ENCODE measurements at regions not wholly inside any gene's neighbourhood (a gene's known extent, or its start where the extent isn't known, plus 50 kb on each side); places are given as distances from the start of the nearest gene placed in this dataset.

GRCh38 chr11:116446048-116446941, 326.5 kb downstream of the BUD13 start:
- DNase-seq (ENCODE audit: extremely low spot score), result no peak
- no peak for TF ChIP-seq CTCF (IDR thresholded peaks at IDR 0.05; ENCODE audit: control extremely low read depth, extremely low read depth, low read depth, missing control alignments)
- CTCF ChIA-PET, result interaction anchor here (1.4 kb wide), 1 partner anchor 9 kb away, joined by 3 read pairs; no protein-coding TSS in a partner anchor
- POLR2A ChIA-PET, result no interaction called here

- no peak for DNase-seq (ENCODE audit: extremely low spot score)
- TF ChIP-seq CTCF (IDR thresholded peaks at IDR 0.05; ENCODE audit: control extremely low read depth, extremely low read depth, low read depth, missing control alignments), result no peak
- CTCF ChIA-PET, result interaction anchor here (1.2 to 1.4 kb wide), 2 partner anchors 9 to 10 kb away, joined by 3 read pairs; no protein-coding TSS in a partner anchor
- POLR2A ChIA-PET, result no interaction called here
These were observed 327.4 kb downstream of the BUD13 start for GRCh38 chr11:116445108-116446047.

GRCh38 chr11:116442238-116442752, 330.5 kb downstream of the BUD13 start:
- ChIA-PET POLR2A (no interaction called here), CTCF (no interaction called here)
- DNase-seq (ENCODE audit: extremely low spot score), result no peak
- no peak for TF ChIP-seq CTCF (IDR thresholded peaks at IDR 0.05; ENCODE audit: control extremely low read depth, extremely low read depth, low read depth, missing control alignments)

GRCh38 chr11:116439361-116439677, 333.5 kb downstream of the BUD13 start:
- no peak for DNase-seq (ENCODE audit: extremely low spot score)
- CTCF ChIA-PET, result interaction anchor here (1.0 kb wide), 1 partner anchor 123 kb away, joined by 3 read pairs; no protein-coding TSS in a partner anchor
- no peak for TF ChIP-seq CTCF (IDR thresholded peaks at IDR 0.05; ENCODE audit: control extremely low read depth, extremely low read depth, low read depth, missing control alignments)
- POLR2A ChIA-PET, result no interaction called here

- no peak for TF ChIP-seq CTCF (IDR thresholded peaks at IDR 0.05; ENCODE audit: control extremely low read depth, extremely low read depth, low read depth, missing control alignments)
- no peak for DNase-seq (ENCODE audit: extremely low spot score)
- ChIA-PET POLR2A (no interaction called here), CTCF (interaction anchor here (1.0 kb wide), 1 partner anchor 123 kb away, joined by 3 read pairs; no protein-coding TSS in a partner anchor)
These were observed 334.0 kb downstream of the BUD13 start for GRCh38 chr11:116438651-116439360.

Measured in GM10248 (cell line).